ENCODE measurements at regions not wholly inside any gene's neighbourhood (a gene's known extent, or its start where the extent isn't known, plus 50 kb on each side); places are given as distances from the start of the nearest gene placed in this dataset.

DNA sequence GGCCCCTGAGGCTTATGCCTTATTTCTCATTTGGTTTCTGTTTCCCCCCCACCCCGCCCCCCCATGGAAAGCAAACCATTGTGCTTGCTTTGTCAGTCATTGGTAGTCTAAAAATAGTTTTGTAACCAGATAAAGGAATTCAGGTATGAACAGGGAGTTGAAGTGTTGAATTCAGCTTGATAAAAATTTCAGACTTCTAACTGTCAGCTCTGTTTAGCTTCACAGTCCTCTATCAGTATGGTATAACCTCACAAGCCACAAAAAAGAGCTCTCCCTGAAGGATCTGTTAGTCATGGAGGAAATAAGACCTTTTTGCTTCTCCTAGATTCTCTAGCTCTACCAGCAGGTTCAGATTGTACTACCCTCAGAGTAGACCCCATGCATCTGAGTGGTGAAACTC, 378.1 kb downstream of the TMEM38B start:
- TF ChIP-seq, protein P1, sequence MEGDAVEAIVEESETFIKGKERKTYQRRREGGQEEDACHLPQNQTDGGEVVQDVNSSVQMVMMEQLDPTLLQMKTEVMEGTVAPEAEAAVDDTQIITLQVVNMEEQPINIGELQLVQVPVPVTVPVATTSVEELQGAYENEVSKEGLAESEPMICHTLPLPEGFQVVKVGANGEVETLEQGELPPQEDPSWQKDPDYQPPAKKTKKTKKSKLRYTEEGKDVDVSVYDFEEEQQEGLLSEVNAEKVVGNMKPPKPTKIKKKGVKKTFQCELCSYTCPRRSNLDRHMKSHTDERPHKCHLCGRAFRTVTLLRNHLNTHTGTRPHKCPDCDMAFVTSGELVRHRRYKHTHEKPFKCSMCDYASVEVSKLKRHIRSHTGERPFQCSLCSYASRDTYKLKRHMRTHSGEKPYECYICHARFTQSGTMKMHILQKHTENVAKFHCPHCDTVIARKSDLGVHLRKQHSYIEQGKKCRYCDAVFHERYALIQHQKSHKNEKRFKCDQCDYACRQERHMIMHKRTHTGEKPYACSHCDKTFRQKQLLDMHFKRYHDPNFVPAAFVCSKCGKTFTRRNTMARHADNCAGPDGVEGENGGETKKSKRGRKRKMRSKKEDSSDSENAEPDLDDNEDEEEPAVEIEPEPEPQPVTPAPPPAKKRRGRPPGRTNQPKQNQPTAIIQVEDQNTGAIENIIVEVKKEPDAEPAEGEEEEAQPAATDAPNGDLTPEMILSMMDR (optimal IDR thresholded peaks at IDR 0.05 in 1 of 3, IDR thresholded peaks at IDR 0.05 in 1 of 3, conservative IDR thresholded peaks at IDR 0.05 in 1 of 3; ENCODE audit: extremely low read depth in 1 of 3, insufficient read depth in 2 of 3, low read length in 3 of 3) = no peak
- TF ChIP-seq EZH2 (IDR thresholded peaks at IDR 0.05; ENCODE audit: low read length) = no peak
